GM18858 (cell line): ENCODE measurements at regions not wholly inside any gene's neighbourhood (a gene's known extent, or its start where the extent isn't known, plus 50 kb on each side); places are given as distances from the start of the nearest gene placed in this dataset.

ENCODE experiments used
- ATAC-seq: cut with Tn5 transposase; IDR thresholded peaks from one replicate; pipeline ENCODE4 v1.9.1; 2021; ENCODE audit not compliant: unreplicated experiment

GRCh38 chr2:41445865-41446264 lies 602.0 kb upstream of the PKDCC start:
- ATAC-seq = no peak

- ATAC-seq = no peak
These were observed 601.6 kb upstream of the PKDCC start for GRCh38 chr2:41446266-41446665.

GRCh38 chr2:41448221-41448620 lies 599.6 kb upstream of the PKDCC start:
- no peak for ATAC-seq

- ATAC-seq = no peak
These were observed 590.8 kb upstream of the PKDCC start for GRCh38 chr2:41457026-41457425.

GRCh38 chr2:41460661-41461060 lies 587.2 kb upstream of the PKDCC start:
- ATAC-seq = no peak

GRCh38 chr2:41464395-41464794 lies 583.4 kb upstream of the PKDCC start:
- no peak for ATAC-seq

GRCh38 chr2:41475959-41476358 lies 571.9 kb upstream of the PKDCC start:
- peak; percentile 80 for ATAC-seq

GRCh38 chr2:41482659-41483058 lies 565.2 kb upstream of the PKDCC start:
- ATAC-seq = no peak

- ATAC-seq = no peak
These were observed 564.6 kb upstream of the PKDCC start for GRCh38 chr2:41483226-41483625.

- ATAC-seq = no peak
These were observed 563.6 kb upstream of the PKDCC start for GRCh38 chr2:41483982-41484857.

GRCh38 chr2:41484858-41485234 lies 563.0 kb upstream of the PKDCC start:
- ATAC-seq = no peak

- ATAC-seq = no peak
These were observed 560.9 kb upstream of the PKDCC start for GRCh38 chr2:41486948-41487347.

- ATAC-seq = peak; percentile 35
These were observed 558.9 kb upstream of the PKDCC start for GRCh38 chr2:41488888-41489287.

GRCh38 chr2:41489638-41490037 lies 558.2 kb upstream of the PKDCC start:
- no peak for ATAC-seq

GRCh38 chr2:41495050-41495449 lies 552.8 kb upstream of the PKDCC start:
- ATAC-seq = no peak

GRCh38 chr2:41496908-41497307 lies 550.9 kb upstream of the PKDCC start:
- no peak for ATAC-seq

- ATAC-seq = no peak
These were observed 549.0 kb upstream of the PKDCC start for GRCh38 chr2:41498781-41499180.

GRCh38 chr2:41500895-41501294 lies 546.9 kb upstream of the PKDCC start:
- no peak for ATAC-seq

- no peak for ATAC-seq
These were observed 545.1 kb upstream of the PKDCC start for GRCh38 chr2:41502752-41503151.

- ATAC-seq = no peak
These were observed 543.3 kb upstream of the PKDCC start for GRCh38 chr2:41504532-41504931.

GRCh38 chr2:41510108-41510507 lies 537.7 kb upstream of the PKDCC start:
- no peak for ATAC-seq

- ATAC-seq = no peak
These were observed 526.6 kb upstream of the PKDCC start for GRCh38 chr2:41521211-41521610.
